ENCODE measurements at regions not wholly inside any gene's neighbourhood (a gene's known extent, or its start where the extent isn't known, plus 50 kb on each side); places are given as distances from the start of the nearest gene placed in this dataset.

GRCh38 chr20:10843146-10843711 is 169.4 kb upstream of the JAG1 start:
- H3F3A ChIP-seq (ENCODE audit: insufficient read depth, low read depth), result no peaks in the 10 kb centered on the region
- no peaks in the 10 kb centered on the region for H3K4me1 ChIP-seq (replicated peaks; ENCODE audit: insufficient read depth)
- POLR2A ChIA-PET (ENCODE audit: unreplicated experiment), result no interaction called here

GRCh38 chr20:10846766-10847165 is 173.0 kb upstream of the JAG1 start:
- Histone ChIP-seq H3K79me2 (ENCODE audit: low read depth) (no peaks in the 10 kb centered on the region), H3F3A (ENCODE audit: insufficient read depth, low read depth) (peaks cover 9% of the 10 kb centered on the region), H2AFZ (no peak overlapping the region), H3K9me3 (ENCODE audit: insufficient read depth, low read depth) (peaks cover 3% of the 10 kb centered on the region; the same call in 1 of the 2 replicates), H3K4me2 (no peak overlapping the region), H3K36me3 (ENCODE audit: low read depth) (no peaks in the 10 kb centered on the region), H3K4me3 (no peak overlapping the region), H3K4me1 (replicated peaks; ENCODE audit: insufficient read depth) (peaks cover 10% of the 10 kb centered on the region; the same call in 1 of the 2 replicates), H3K9me2 (ENCODE audit: insufficient read depth) (no peaks in the 10 kb centered on the region), H3K27ac (no peak overlapping the region), H3K27me3 (ENCODE audit: insufficient read depth, low read depth) (no peaks in the 10 kb centered on the region), H4K20me1 (ENCODE audit: insufficient read depth) (no peaks in the 10 kb centered on the region)
- TF ChIP-seq CTCF (conservative IDR thresholded peaks at IDR 0.05) (no peak), EZH2 (IDR thresholded peaks at IDR 0.05; ENCODE audit: low read depth) (no peak)
- DNase-seq, result no peak
- ChIA-PET POLR2A (ENCODE audit: unreplicated experiment) (no interaction called here), CTCF (no interaction called here)
- intact Hi-C loops (cut with micrococcal nuclease; ENCODE audit: unreplicated experiment), result loop anchor here (5.0 kb wide), 1 partner anchor 156 kb away; no protein-coding TSS in a partner anchor
- no TSS peak for BruUV-seq (replicated peaks)

More at GRCh38 chr20:10843146-10843711, 169.4 kb upstream of the JAG1 start:
- no TSS peak for BruUV-seq (replicated peaks)
- H3K9me3 ChIP-seq (ENCODE audit: insufficient read depth, low read depth), result peaks cover 10% of the 10 kb centered on the region
- no peaks in the 10 kb centered on the region for H3K36me3 ChIP-seq (ENCODE audit: low read depth)
- H3K9me2 ChIP-seq (ENCODE audit: insufficient read depth), result peaks cover 3% of the 10 kb centered on the region; the same call in 1 of the 2 replicates
- H3K4me3 ChIP-seq, result no peak overlapping the region
- no peak overlapping the region for H3K27ac ChIP-seq
- no peak for DNase-seq
- no peak for TF ChIP-seq EZH2 (IDR thresholded peaks at IDR 0.05; ENCODE audit: low read depth)
- TF ChIP-seq CTCF (conservative IDR thresholded peaks at IDR 0.05), result no peak
- H2AFZ ChIP-seq, result no peak overlapping the region
- CTCF ChIA-PET, result no interaction called here
- intact Hi-C loops (cut with micrococcal nuclease; ENCODE audit: unreplicated experiment), result no loop called here
- H3K79me2 ChIP-seq (ENCODE audit: low read depth), result no peaks in the 10 kb centered on the region
- no peaks in the 10 kb centered on the region for H3K27me3 ChIP-seq (ENCODE audit: insufficient read depth, low read depth)
- H4K20me1 ChIP-seq (ENCODE audit: insufficient read depth), result no peaks in the 10 kb centered on the region
- no peak overlapping the region for H3K4me2 ChIP-seq

GRCh38 chr20:10848810-10849370 is 175.1 kb upstream of the JAG1 start:
- H3K36me3 ChIP-seq (ENCODE audit: low read depth), result no peaks in the 10 kb centered on the region
- no peaks in the 10 kb centered on the region for H4K20me1 ChIP-seq (ENCODE audit: insufficient read depth)
- H3K9me2 ChIP-seq (ENCODE audit: insufficient read depth), result no peaks in the 10 kb centered on the region
- H3K27ac ChIP-seq, result no peak overlapping the region
- peaks cover 9% of the 10 kb centered on the region for H3F3A ChIP-seq (ENCODE audit: insufficient read depth, low read depth)
- H2AFZ ChIP-seq, result no peak overlapping the region
- POLR2A ChIA-PET (ENCODE audit: unreplicated experiment), result interaction anchor here (0.6 kb wide), 1 partner anchor 61 kb away, joined by 3 read pairs; no protein-coding TSS in a partner anchor
- no peaks in the 10 kb centered on the region for H3K9me3 ChIP-seq (ENCODE audit: insufficient read depth, low read depth)
- H3K4me3 ChIP-seq, result no peak overlapping the region
- H3K4me1 ChIP-seq (replicated peaks; ENCODE audit: insufficient read depth), result peaks cover 10% of the 10 kb centered on the region; the same call in 1 of the 2 replicates
- BruUV-seq (replicated peaks), result no TSS peak
- DNase-seq, result peak; percentile 49 to 71
- intact Hi-C loops (cut with micrococcal nuclease; ENCODE audit: unreplicated experiment), result loop anchor here (1.0 to 5.0 kb wide), 2 partner anchors 153 to 174 kb away; no protein-coding TSS in a partner anchor
- no peaks in the 10 kb centered on the region for H3K79me2 ChIP-seq (ENCODE audit: low read depth)
- H3K27me3 ChIP-seq (ENCODE audit: insufficient read depth, low read depth), result no peaks in the 10 kb centered on the region
- no peak for TF ChIP-seq CTCF (conservative IDR thresholded peaks at IDR 0.05)
- TF ChIP-seq EZH2 (IDR thresholded peaks at IDR 0.05; ENCODE audit: low read depth), result no peak
- H3K4me2 ChIP-seq, result 0 out of 2 replicates have a peak overlapping the region, but pooled peaks have one; percentile 22
- CTCF ChIA-PET, result no interaction called here
